Renal cortex interstitium (tissue), 11 donors: ENCODE measurements at regions not wholly inside any gene's neighbourhood (a gene's known extent, or its start where the extent isn't known, plus 50 kb on each side); places are given as distances from the start of the nearest gene placed in this dataset.

ENCODE experiments used
- DNase-seq, 11 donors: peaks; one replicate each; pipeline ENCODE4 v3.0.0-alpha.2; 2013; ENCODE audit warnings: low read depth in 9 of 11, low spot score in 4 of 11; ENCODE audit errors: extremely low read depth in 1 of 11

GRCh38 chr9:89753472-89754055 is 148.8 kb downstream of the GADD45G start:
- no peak for DNase-seq

GRCh38 chr9:89754193-89754592 is 149.4 kb downstream of the GADD45G start:
- DNase-seq, result no peak

DNA sequence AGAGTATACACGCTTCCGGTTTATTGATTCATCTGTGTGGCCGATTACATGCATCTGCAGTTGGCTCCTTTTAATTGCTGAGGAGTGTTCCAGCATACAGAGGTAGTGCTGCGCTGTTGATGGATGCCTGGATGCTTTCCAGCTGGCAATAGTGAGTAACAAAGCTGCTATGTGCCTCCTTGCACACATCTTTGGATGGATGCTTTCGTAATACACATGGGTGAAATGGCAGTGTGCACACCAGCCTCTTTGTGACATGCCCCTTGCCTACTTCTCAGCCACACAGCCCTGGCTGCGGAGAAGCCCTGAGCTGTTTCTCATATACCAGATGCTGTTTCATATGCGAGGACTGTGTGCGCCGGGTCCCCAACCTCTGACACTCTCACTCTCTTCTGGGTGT is 151.0 kb downstream of the GADD45G start:
- DNase-seq, result no peak

GRCh38 chr9:89756891-89757537 is 152.2 kb downstream of the GADD45G start:
- no peak for DNase-seq

DNA sequence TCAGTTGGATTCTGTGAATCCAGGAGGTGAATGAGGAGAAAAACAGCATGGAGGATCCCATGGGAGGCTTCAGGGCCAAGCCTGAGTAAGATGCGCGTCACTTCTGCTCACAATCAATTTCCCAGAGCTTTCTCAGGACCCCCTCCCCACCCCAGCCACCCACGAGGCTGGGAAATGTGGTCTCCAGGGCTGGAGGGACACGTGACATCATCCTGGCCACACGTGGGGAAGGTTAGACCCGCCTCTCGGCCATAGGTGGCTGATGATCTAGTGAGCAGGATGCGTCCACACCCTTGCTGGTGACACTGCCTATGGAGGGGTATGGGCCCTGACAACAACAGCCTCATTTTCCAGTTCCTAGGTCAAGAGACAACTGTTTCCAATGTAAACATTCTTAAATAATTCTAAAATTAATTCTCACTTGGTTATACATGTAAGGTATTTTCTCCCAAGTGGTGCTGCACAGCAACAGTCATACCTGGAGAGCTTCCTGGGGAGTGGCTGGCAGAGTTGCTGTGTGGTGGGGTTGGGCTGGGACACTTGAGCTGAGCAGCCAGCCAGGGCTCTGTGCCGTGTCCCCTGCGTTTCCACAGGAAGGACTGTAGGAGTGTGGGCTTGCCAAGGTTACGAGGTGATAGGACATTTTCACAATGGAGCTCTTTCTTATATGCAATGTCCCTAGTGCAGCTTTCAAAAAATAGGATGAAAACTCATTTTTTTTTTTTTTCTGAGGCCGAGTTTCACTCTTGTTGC is 153.1 kb downstream of the GADD45G start:
- no peak for DNase-seq

DNA sequence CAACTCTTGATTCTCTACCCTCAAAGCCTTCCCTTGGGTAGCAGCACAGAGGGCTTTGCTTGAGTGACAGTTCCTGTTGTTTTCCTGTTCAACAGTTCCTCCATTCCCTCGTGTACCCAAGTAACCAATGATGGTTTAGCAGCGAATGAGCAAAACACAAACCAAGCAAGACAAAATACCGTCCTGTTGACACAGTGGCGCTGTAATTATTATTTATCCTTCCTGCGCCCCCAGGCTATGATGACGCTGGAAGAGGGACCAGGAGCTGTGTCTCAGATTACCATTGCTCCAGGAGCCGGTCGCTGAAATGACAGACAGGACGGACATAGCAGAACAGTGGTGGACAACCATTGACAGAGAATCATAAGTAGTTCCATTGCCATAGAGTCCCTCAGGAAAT is 154.8 kb downstream of the GADD45G start:
- DNase-seq, result peak in 1 of 11 donors; percentile 20

DNA sequence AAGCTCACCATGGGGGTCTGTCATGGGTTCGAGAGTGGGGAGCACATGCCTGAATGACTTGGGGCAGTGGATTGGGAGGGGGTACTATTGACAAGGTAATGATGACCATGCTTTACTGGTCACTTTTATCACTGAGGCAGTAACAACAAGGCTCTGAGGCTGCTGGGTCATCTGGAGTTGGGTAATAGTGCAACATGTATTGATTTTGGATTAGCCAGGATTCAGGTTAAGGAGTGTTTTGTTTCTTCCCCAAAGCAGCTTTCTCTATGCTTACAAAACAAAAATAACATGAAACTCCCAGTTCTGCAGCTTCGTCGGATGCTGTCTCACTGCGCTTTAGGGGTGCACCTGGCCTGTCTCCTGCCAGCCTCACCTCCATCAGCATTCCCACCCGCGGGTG is 155.3 kb downstream of the GADD45G start:
- DNase-seq, result no peak

DNA sequence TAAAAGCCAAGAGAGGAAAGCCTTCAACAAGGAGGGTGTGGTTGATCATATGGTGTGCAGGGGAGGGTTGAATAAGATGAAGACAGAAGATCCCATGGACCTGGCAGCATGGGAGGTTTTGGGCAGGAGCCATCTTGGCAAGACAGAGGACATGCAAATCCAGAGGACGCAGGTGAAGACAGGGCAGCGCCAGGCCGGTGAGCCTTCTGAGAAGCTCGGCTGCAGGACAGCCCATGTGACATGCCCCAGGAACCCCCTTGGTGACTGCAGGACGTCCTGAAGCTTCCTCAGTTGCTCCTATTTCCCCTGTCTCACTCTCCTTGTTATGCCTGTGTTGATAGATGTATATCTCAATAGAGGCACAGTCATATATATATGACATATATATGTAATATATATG is 159.4 kb downstream of the GADD45G start:
- DNase-seq, result no peak

DNA sequence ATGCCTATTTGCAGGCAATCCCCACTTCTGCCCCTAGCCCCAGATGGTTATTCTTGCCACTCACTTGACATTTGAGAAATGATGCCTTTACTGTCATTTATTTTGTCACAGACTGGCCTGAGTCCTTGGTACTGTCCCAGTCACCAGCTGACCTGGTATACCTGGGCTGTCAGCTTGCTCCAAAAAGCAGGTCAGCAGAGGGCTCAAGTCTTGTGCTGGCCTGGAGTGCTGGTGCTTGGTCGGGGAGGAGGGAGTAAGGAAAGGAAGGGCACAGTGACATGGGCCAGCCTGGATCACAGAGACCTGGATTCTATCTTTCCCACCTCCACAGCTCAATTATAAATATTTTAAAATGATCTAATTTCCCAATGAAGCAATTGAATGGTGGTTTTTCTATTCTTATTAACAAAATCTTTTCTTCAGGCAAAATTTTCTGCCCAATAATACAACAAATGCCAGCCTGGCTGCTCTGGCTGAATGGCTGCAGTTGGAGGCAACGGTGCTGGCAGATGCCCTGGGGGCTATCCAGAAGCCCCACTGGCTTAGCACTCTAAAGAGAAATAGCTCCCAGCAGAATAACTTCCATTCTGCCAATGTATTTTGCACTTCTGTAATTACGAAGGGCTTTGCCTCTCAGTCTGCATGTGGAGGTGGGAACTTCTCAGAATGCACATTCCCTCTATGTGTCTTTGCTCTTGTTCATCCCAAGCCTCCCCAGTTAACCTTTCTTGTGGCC is 160.6 kb downstream of the GADD45G start:
- no peak for DNase-seq

DNA sequence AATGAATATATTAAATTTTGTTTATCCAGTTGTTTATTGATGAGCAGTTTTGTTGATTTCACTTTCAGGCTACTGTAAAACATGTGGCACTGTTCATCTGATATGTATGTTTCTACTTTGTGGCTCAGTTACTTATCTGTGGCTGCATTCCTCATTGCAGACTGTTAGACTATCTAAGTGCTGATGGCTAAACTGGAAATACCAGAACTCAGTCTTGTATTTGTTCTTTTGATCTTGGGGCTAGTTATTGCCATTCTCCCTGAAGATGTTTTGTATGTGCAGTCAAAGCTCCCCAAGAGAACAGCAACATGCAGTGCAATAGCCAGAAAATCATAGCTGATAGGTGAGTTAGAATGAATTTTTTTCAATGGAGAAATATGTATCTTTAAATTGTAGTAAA is 162.2 kb downstream of the GADD45G start:
- no peak for DNase-seq

DNA sequence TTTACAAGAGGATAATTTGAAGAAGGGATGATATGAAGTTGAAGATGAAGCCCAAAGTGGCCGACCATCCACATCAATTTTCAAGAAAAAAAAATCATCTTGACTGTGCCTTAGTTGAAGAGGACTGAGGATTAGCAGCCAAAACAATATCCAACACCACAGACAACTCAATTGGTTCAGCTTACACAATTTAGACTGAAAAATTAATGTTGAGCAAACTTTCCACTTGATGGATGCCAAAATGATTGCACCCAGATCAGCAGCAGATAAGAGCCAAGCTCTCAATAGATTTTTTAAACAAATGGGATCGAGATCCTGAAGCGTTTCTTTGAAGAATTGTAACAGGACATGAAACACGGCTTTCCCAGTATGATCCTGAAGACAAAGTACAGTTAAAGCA is 163.2 kb downstream of the GADD45G start:
- DNase-seq, result no peak

DNA sequence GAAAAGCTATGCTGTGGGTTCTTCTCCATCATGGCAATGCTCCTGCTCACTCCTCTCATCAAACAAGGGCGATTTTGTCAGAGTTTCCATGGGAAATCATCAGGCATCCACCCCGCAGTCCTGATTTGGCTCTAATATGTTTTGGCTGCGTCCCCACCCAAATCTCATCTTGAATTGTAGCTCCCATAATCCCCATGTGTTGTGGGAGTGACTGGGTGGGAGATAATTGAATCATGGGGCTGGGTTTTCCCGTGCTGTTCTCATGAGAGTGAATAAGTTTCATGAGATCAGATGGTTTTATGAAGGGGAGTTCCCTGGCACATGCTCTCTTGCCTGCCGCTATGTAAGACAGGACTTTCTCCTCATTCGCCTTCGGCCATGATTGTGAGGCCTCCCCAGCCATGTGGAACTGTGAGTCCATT is 163.8 kb downstream of the GADD45G start:
- DNase-seq, result no peak

- no peak for DNase-seq
These were observed 165.8 kb downstream of the GADD45G start for GRCh38 chr9:89770531-89771174.

- no peak for DNase-seq
These were observed 166.4 kb downstream of the GADD45G start for GRCh38 chr9:89771205-89771604.

DNA sequence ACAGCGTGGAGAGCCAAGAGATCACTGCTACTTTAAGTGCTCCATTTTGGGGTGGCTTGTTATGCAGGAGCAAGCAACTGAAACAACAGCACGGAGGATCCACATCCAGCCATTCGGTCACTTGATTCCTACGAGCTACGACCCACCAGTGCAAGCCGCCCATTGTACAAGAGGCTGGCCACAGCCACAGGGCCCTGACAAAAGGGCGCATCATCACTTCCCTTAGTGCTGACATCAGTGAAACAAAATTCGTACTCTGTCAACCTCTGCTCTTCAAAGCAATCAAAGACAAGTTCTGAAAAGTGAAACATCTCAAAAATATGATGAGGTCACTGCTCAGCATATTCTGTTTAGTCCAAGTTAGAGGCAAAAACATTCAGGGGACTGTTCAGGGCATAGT is 168.4 kb downstream of the GADD45G start:
- DNase-seq, result no peak

DNA sequence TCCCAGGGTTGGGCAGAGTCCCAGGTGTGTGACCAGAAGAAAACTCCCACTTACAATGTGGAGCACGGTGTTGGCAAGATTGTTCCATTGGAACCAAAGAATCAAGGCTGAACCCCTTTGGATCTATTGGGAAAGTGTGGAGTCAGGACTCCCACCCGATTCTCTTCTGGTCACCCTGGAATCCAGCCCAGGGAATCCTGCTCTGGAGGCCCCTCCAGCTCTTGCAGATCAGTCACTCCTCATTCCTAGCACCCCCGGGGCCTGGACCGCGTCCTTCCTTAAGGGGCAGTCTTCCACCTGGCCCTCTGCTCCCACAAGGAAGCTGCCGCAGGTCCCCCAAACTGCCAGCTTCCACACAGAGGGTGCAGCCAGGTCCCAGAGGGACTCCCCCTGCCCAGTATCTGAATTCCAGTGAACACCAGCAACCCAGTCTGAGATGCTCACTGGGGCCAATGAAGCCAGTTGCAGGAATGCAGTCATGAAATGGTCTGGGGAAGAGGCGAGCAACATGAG is 170.1 kb downstream of the GADD45G start:
- no peak for DNase-seq

DNA sequence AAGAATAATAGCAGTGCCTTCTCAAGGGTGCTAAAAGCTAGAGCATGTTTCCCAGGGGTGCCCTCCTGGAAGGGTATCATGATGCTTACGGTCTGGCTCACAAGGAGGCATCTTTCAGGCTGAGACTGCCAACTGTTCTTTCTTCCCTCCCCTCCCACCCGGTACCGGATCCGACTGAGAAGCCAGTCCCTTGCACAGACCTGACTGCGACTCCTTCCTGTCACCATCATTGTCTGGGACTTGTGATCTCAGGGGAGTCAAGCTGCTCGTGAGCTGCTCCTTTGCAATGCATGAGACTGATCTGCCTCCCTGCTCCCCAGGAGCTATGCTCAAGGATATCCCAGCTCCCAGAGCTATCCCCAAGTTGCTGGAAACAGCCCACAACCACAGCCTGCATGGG is 170.8 kb downstream of the GADD45G start:
- DNase-seq, result no peak

GRCh38 chr9:89776795-89777525 is 172.1 kb downstream of the GADD45G start:
- DNase-seq, result no peak

DNA sequence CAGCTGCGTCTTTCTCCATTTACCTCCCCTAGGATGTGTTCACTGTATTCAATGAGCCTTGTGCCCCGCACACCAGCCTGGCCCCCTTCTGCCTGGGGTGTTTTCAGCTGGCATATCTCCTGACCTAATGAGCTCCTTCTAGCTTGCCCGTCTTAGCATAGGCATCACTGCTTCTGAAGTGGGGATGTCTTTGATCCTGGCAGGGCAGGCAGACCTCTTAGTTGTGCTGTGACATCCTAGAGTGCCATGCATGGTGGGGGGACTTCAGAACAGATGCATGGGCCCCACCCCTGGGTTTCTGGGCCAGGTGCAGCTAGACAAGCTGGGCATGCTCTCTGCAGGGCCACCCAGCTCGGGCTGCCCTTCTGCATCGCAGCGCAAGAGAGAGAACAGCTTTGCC is 172.7 kb downstream of the GADD45G start:
- no peak for DNase-seq
